ENCODE measurements at regions not wholly inside any gene's neighbourhood (a gene's known extent, or its start where the extent isn't known, plus 50 kb on each side); places are given as distances from the start of the nearest gene placed in this dataset.
A peak's percentile ranks its signal among the peaks of the same experiment; 100 is the strongest.
"Not testable (repeated sequence)": the region's sequence is repeated elsewhere in the genome, so short reads cannot be mapped to it uniquely, and the experiment has no call there.

- no peak for DNase-seq
Observed at GRCh38 chr18:77329651-77330050, 80.0 kb downstream of the GALR1 start.

GRCh38 chr18:77334876-77335275 lies 85.2 kb downstream of the GALR1 start:
- DNase-seq: no peak

- DNase-seq: no peak
Observed at GRCh38 chr18:77337604-77338003, 88.0 kb downstream of the GALR1 start.

- DNase-seq: no peak
Observed at GRCh38 chr18:77339093-77339492, 89.4 kb downstream of the GALR1 start.

GRCh38 chr18:77339623-77340022 lies 90.0 kb downstream of the GALR1 start:
- no peak for DNase-seq

GRCh38 chr18:77340815-77341214 lies 91.2 kb downstream of the GALR1 start:
- DNase-seq: no peak

GRCh38 chr18:77341527-77342325 lies 92.1 kb downstream of the GALR1 start:
- no peak for DNase-seq

- DNase-seq: no peak
Observed at GRCh38 chr18:77342736-77343135, 93.1 kb downstream of the GALR1 start.

- DNase-seq: no peak
Observed at GRCh38 chr18:77343846-77344510, 94.3 kb downstream of the GALR1 start.

- no peak for DNase-seq
Observed at GRCh38 chr18:77344786-77345500, 95.3 kb downstream of the GALR1 start.

GRCh38 chr18:77346208-77346810 lies 96.7 kb downstream of the GALR1 start:
- no peak for DNase-seq

- not testable (repeated sequence) for DNase-seq
Observed at GRCh38 chr18:77353349-77353748, 103.7 kb downstream of the GALR1 start.

- DNase-seq: no peak
Observed at GRCh38 chr18:77359561-77360314, 110.1 kb downstream of the GALR1 start.

- DNase-seq: no peak
Observed at GRCh38 chr18:77360315-77361190, 110.9 kb downstream of the GALR1 start.

- no peak for DNase-seq
Observed at GRCh38 chr18:77361382-77361781, 111.7 kb downstream of the GALR1 start.

GRCh38 chr18:77365667-77366066 lies 116.0 kb downstream of the GALR1 start:
- DNase-seq: no peak

- DNase-seq: no peak
Observed at GRCh38 chr18:77366067-77366719, 116.5 kb downstream of the GALR1 start.

- DNase-seq: peak; percentile 82
Observed at GRCh38 chr18:77366720-77367641, 117.3 kb downstream of the GALR1 start.

- no peak for DNase-seq
Observed at GRCh38 chr18:77369644-77370043, 120.0 kb downstream of the GALR1 start.
